ENCODE measurements at regions not wholly inside any gene's neighbourhood (a gene's known extent, or its start where the extent isn't known, plus 50 kb on each side); places are given as distances from the start of the nearest gene placed in this dataset.

DNA sequence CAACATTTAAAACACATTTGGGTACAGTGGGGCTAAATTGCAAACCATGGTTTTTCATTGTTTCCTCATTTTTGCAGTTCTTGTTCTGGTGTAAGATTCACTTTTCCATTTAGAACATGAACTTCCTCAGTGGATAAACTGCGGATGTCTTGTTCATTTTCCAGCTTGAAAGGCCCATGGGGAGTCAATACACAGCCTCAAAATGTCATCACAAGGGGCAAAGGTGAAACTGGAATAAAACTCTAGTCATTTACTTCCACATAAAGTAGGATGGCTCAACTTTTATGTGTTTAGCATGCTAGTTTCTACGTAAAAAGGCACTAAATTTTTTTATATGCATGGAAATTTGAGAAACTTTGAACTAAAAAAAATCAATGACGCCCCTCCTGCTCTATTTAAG lies 718.8 kb downstream of the TLR4 start:
- H3K4ac ChIP-seq (ENCODE audit: low read depth, low read length), result no peak overlapping the region
- no peak overlapping the region for H3K4me3 Mint-ChIP-seq

More for the DNA sequence above, 718.8 kb downstream of the TLR4 start:
- Mint-ChIP-seq H3K27ac (no peak overlapping the region), H3K36me3 (ENCODE audit: insufficient read depth in 1 of 3, low read depth in 3 of 3) (no peaks in the 10 kb centered on the region), H3K9me3 (no peaks in the 10 kb centered on the region), H3K4me1 (no peaks in the 10 kb centered on the region), H3K27me3 (ENCODE audit: low read depth) (no peaks in the 10 kb centered on the region)
- no CpG with 5 or more reads among the region's 3 CpGs for WGBS (ENCODE audit: extremely low coverage, insufficient read length, low lambda C conversion rate)
- Histone ChIP-seq H3K4me1 (ENCODE audit: insufficient read depth, low read length) (no peaks in the 10 kb centered on the region), H2BK20ac (ENCODE audit: low read depth, low read length, poor library complexity, severe bottlenecking) (no peak overlapping the region), H2AK5ac (ENCODE audit: insufficient read length, low read length) (no peak overlapping the region), H2BK12ac (ENCODE audit: insufficient read length, low read depth, low read length) (no peak overlapping the region), H4K8ac (replicated peaks; ENCODE audit: insufficient read length, low read depth, low read length) (no peak overlapping the region), H3K18ac (ENCODE audit: insufficient read length, low read depth, low read length) (no peak overlapping the region), H4K91ac (ENCODE audit: insufficient read length, low read depth, low read length) (no peak overlapping the region), H3K79me1 (ENCODE audit: insufficient read depth, low read depth, low read length, poor library complexity, severe bottlenecking) (no peaks in the 10 kb centered on the region), H2BK5ac (ENCODE audit: insufficient read length, low read length) (no peak overlapping the region), H2BK120ac (ENCODE audit: low read depth, low read length, poor library complexity, severe bottlenecking) (no peak overlapping the region), H3K79me2 (ENCODE audit: insufficient read depth, low read length) (no peaks in the 10 kb centered on the region), H4K20me1 (ENCODE audit: control insufficient read depth, insufficient read depth, insufficient read length) (no peaks in the 10 kb centered on the region), H3K23ac (ENCODE audit: insufficient read length, low read depth, low read length) (no peak overlapping the region), H3K27ac (ENCODE audit: insufficient read length, low read depth, low read length) (no peak overlapping the region), H3T11ph (ENCODE audit: low read length) (no peak overlapping the region), H3K14ac (ENCODE audit: insufficient read depth, low read length) (no peak overlapping the region), H3K9me3 (ENCODE audit: control insufficient read depth, low read depth, low read length) (no peaks in the 10 kb centered on the region), H2BK15ac (ENCODE audit: low read depth, low read length) (no peak overlapping the region), H3K56ac (ENCODE audit: insufficient read length, low read depth, low read length) (no peak overlapping the region), H3K4me2 (ENCODE audit: insufficient read depth, insufficient read length, low read length) (no peak overlapping the region), H4K5ac (ENCODE audit: insufficient read length, low read depth, low read length) (no peak overlapping the region), H3K23me2 (ENCODE audit: insufficient read length, low read depth, low read length, poor library complexity, severe bottlenecking) (no peaks in the 10 kb centered on the region), H3K27me3 (ENCODE audit: insufficient read depth, low read length) (no peaks in the 10 kb centered on the region), H2AFZ (ENCODE audit: low read length) (no peak overlapping the region), H3K9ac (ENCODE audit: extremely low read depth, insufficient read length, low read length) (no peak overlapping the region)
- TF ChIP-seq, protein P1, sequence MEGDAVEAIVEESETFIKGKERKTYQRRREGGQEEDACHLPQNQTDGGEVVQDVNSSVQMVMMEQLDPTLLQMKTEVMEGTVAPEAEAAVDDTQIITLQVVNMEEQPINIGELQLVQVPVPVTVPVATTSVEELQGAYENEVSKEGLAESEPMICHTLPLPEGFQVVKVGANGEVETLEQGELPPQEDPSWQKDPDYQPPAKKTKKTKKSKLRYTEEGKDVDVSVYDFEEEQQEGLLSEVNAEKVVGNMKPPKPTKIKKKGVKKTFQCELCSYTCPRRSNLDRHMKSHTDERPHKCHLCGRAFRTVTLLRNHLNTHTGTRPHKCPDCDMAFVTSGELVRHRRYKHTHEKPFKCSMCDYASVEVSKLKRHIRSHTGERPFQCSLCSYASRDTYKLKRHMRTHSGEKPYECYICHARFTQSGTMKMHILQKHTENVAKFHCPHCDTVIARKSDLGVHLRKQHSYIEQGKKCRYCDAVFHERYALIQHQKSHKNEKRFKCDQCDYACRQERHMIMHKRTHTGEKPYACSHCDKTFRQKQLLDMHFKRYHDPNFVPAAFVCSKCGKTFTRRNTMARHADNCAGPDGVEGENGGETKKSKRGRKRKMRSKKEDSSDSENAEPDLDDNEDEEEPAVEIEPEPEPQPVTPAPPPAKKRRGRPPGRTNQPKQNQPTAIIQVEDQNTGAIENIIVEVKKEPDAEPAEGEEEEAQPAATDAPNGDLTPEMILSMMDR (conservative IDR thresholded peaks at IDR 0.05), result no peak
- DNase-seq, result no peak

All from H9 (cell line).